Activated CD4-positive, alpha-beta T cell treated with anti-CD3 and anti-CD28 coated beads, Interleukin-2, amount 50 U/mL, for 48 hours (primary cell): ENCODE measurements at regions not wholly inside any gene's neighbourhood (a gene's known extent, or its start where the extent isn't known, plus 50 kb on each side); places are given as distances from the start of the nearest gene placed in this dataset.
A peak's percentile ranks its signal among the peaks of the same experiment; 100 is the strongest.

Experiments
- DNase-seq, 2 experiments: peaks; one replicate each; pipeline ENCODE4 v3.0.0-alpha.2; 2020

GRCh38 chr10:117929327-117930067 is 117.2 kb downstream of the RAB11FIP2 start:
- DNase-seq = no peak

GRCh38 chr10:117931078-117931477 is 115.7 kb downstream of the RAB11FIP2 start:
- no peak for DNase-seq

GRCh38 chr10:117933036-117933435 is 113.7 kb downstream of the RAB11FIP2 start:
- DNase-seq = no peak

GRCh38 chr10:117934477-117934876 is 112.3 kb downstream of the RAB11FIP2 start:
- no peak for DNase-seq

- DNase-seq = no peak
Measured at GRCh38 chr10:117936141-117936540, 110.6 kb downstream of the RAB11FIP2 start.

GRCh38 chr10:117936566-117936965 is 110.2 kb downstream of the RAB11FIP2 start:
- no peak for DNase-seq

GRCh38 chr10:117936976-117937375 is 109.8 kb downstream of the RAB11FIP2 start:
- no peak for DNase-seq

- peak; percentile 0 to 6 for DNase-seq
Measured at GRCh38 chr10:117938104-117938503, 108.6 kb downstream of the RAB11FIP2 start.

- DNase-seq = no peak
Measured at GRCh38 chr10:117942226-117942625, 104.5 kb downstream of the RAB11FIP2 start.

- no peak for DNase-seq
Measured at GRCh38 chr10:117944676-117945447, 101.9 kb downstream of the RAB11FIP2 start.

GRCh38 chr10:117945651-117946050 is 101.1 kb downstream of the RAB11FIP2 start:
- DNase-seq = no peak

GRCh38 chr10:117946525-117947070 is 100.1 kb downstream of the RAB11FIP2 start:
- no peak for DNase-seq

- no peak for DNase-seq
Measured at GRCh38 chr10:117948493-117948892, 98.2 kb downstream of the RAB11FIP2 start.

- no peak for DNase-seq
Measured at GRCh38 chr10:117950408-117950807, 96.3 kb downstream of the RAB11FIP2 start.
